GM21528 (cell line): ENCODE measurements at regions not wholly inside any gene's neighbourhood (a gene's known extent, or its start where the extent isn't known, plus 50 kb on each side); places are given as distances from the start of the nearest gene placed in this dataset.

Experiments
- ATAC-seq: cut with Tn5 transposase; IDR thresholded peaks from one replicate; pipeline ENCODE4 v1.9.1; 2021; ENCODE audit warnings: mild to moderate bottlenecking, moderate library complexity; ENCODE audit not compliant: unreplicated experiment, low FRiP score

DNA sequence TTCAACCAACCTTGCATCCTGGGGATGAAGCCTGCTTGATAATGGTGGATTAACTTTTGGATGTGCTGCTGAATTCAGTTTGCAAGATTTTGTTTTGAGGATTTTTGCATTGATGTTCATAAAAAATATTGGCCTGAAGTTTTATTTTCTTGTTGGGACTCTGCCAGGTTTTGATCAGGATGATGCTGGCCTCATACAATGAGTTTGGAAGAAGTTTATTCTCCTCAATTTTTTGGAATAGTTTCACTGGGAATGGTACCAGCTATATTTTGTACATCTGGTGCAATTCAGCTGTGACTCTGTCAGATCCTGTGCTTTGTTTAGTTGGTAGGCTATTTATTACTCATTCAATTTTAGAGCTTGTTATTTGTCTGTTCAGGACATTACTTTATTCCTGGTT lies 340.3 kb upstream of the TRAM1L1 start:
- no peak for ATAC-seq

DNA sequence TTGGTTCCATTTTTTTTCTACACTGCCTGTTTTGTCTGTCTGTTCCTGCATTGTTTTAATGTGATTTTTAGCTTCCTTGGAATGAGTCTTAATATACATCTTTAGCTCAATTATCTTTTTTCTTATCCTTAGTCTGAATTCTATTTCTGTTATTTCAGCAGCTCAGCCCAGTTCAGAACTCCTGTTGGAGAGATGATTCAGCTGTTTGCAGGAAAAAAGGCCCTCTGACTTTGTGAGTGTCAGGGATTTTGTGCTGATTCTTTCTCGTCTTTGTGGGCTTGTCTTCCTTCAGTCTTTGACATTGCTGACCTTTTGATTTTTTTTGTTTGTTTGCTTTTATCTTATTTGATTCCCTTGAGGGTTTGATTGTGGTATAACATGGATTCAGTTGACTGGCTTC lies 343.2 kb upstream of the TRAM1L1 start:
- ATAC-seq: no peak

DNA sequence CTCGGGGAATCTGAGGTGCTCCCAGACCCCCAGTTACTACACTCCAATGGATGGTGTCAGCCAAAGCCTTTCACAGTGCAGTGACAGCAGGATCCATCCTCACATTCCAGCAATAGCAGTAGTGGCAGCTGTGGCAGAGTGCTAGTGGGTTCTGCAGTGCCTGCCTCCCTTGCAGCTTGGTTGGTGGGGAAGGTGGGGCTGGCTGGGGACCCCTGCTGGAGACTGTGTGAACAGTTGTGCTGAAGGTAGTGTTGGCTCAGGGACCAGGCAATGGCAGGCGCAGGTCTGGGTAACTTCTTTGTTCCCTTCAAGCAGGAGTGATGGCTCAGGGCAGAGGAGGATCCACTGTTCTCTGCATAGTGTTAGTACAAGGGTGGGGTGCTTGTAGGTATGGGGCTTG lies 343.7 kb upstream of the TRAM1L1 start:
- ATAC-seq: no peak

DNA sequence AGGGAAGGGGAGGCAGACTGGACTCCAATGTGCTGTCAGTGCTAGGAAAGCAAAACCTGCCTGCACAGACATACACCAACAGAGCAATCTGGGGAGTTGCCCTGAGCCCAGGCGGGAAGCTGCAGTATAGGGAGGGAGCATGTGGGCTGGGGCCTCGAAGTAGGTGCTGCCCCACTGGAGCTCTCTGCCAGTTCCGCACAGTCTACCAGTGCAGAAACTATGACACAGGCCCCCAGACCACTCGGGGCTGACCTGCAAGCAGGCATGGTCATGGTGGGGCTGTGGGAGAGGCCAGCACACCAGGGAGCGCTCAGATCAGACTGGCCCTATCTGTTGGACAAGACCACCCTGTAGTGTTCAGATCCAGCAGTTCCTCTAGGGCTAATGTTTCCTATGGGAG lies 344.1 kb upstream of the TRAM1L1 start:
- ATAC-seq: no peak

DNA sequence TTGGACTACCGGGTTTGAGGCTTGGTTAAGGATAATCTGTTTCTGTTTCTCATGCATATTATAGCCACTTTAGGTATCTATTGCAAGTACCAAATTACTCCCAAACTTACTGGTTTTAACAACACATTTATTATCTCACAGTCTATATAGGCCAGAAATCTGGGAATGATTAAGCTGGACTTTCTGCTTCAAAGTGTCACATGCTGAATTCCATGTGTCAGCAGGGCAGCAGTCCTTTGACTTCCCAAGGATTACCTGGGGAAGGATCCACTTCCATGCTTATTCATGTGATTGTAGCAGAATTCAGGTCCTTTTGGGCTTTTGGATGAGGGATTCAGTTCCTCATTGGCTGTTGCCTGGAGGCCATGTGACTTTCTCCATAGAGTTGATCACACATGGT lies 349.0 kb upstream of the TRAM1L1 start:
- ATAC-seq: no peak

DNA sequence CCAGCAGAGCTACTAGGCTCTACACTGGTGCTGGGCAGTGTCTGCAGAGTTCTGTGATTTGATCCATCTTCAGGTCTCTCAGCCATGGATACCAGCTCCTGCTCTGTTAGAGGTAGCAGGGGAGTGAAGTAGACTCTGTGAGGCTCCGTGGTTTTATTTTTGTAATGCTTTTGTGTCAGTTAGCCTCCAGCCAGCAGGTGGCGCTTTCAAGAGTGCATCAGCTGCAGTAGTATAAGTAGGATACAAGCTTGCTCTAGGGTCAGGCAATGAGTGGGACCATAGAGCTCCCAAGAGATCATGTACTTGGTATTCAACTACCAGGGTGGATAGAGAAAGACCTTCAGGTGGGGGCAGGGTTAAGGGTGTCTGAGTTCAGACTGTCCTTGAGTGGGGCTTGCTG lies 362.5 kb upstream of the TRAM1L1 start:
- no peak for ATAC-seq

DNA sequence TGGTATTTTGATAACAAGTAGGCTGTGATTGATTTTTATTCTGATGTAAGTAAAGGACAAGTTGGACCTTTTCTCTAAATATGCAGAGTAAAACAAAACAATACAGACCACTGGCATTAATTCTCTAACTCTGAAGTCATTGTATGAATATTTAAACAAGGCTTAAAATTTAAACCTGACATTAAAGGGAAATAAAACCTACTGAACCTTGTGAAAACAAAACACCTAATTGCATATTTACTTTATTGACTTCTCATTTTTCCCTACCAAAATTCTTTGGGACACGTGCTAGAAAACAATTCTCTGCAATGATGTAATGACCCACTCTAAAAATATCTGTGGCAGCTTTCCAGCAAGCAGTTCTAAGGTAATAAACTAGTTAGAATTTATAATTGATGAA lies 369.7 kb upstream of the TRAM1L1 start:
- no peak for ATAC-seq

DNA sequence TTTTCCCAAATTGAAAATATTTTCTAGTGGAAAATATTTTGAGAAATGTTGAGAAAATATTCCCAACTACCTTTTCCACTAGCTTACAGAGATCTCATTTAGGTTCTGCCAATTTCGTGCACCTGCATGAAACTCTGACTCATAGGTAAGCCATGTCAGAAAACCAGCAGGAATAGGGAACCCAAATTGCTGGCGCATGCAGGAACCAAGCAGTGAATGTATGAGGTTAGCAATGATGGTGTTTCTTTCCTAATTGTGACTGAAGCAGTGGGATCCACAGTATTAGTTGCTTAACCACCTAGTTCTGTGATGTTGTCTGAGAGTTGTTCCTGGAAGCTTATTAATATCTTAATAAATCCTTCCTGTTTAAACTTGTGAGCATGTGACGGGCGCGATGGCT lies 381.0 kb upstream of the TRAM1L1 start:
- ATAC-seq: no peak

DNA sequence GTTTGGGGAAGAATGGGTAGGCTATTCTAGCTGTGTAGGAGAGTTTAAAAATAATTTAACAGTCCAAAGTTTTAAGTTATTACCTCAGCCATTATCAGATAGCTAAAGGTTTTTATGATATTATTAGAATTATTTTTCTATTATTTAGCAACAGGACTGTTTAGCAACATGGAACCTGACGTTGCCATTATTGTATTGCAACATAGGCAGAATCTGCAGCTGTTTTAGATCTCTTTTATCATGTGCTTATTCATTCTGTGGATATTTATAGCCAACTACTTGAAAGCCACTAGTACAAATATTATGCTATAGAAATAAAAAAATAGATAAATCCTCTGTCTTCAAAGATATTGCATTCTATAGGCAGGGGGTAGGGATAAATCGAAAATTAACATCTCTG lies 382.0 kb upstream of the TRAM1L1 start:
- ATAC-seq: no peak

DNA sequence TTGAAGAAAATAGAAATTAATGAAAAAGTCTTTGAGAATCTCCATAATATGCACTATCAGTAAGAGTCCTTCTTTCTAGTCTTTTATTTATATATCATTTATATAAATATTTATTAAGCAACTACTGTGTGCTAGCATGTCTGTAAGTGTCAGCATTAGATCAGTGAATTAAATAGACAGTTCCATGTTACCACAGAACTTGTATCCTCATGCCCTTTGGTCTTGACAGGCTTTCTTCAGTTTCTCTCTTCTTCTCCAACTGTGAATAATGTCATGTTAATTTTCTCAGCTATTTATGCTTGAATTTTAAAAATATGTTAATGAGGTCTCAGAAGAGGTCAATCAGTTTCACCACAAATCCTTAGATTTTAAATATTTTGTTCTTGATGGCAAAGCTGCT lies 389.6 kb upstream of the TRAM1L1 start:
- no peak for ATAC-seq

DNA sequence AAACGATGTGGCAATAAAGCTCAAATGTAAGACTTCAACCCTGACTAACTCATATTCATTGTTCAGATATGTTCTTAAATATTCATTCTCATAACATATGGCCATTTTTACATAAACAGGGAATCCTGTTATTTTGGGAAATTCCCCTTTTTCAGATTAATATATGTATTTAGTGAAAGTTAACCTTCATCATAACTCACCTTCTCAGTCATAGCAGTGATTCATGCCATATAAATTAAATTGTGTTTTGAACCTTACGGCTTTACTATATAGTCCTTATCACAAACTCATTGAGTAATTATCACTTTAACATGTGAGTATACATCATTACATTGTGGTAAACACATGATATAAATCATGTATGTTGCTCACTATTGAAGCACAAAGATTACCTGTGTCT lies 392.5 kb upstream of the TRAM1L1 start:
- no peak for ATAC-seq

DNA sequence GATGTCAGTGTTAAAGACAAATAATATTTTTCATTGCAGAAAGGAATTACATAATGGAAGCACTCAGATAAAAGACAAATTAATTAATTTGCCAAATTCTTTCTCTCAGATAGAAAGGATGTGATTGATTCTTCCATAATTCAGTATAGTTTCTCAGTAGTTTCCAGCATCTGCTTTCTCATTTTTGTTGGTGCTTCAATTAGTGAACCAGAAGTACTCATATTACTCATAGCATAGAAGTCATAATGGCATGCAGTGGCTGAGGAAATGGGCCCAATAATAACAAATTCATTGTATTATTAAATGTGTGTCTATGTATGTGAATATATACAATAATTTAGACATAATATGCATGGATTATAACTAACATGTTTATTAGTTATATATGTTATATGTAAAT lies 393.3 kb upstream of the TRAM1L1 start:
- no peak for ATAC-seq

DNA sequence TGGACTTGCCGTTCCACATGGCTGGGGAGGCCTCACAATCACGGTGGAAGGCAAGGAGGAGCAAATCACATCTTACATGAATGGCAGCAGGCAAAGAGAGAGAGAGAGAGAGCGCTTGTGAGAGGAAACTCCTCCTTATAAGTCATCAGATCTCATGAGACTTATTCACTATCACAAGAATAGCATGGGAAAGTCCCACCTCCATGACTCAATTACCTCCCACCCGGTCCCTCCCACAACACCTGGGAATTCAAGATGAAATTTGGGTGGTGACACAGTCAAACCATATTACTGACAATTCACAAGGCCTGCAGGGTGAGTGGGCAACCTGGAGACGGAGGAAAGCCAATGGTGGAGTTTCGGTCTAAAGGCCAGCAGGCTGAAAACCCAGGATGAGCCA lies 394.3 kb upstream of the TRAM1L1 start:
- no peak for ATAC-seq

DNA sequence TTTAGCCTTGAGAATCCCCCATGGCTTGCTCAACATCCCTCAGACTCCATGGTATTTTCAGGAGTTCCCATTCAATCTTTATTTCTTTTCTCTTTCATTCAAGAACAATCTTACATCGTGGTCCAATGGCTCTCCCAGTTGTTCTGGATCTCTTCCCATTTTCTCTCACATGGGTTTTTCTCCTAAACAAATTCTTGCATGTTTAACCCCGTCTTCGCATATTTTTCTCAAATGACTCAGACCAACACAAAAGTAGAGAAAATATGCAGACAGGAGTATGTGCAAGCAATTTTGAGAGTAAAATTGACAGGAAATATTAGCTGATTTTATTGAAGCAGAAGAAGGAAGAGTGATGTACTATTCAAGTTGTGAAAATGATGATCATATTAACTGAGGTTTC lies 396.4 kb upstream of the TRAM1L1 start:
- no peak for ATAC-seq

DNA sequence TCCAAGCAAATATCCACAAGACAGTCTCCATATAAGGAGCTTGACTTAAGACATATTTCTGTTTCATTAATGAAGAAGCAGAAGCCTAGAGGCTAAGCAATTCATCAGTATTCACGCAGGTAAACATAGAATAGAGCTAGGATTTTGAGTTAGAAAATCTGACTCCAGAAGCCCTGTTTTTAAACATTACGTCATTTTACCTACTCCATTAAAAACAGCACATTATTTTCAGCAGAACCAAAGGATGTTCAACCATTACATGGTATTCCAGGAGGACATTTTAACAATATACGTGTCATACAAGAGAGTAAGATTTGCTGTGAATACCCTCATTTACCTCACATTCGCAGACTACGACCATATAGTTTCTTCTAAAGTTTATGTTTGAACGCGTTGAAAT lies 403.3 kb upstream of the TRAM1L1 start:
- no peak for ATAC-seq

DNA sequence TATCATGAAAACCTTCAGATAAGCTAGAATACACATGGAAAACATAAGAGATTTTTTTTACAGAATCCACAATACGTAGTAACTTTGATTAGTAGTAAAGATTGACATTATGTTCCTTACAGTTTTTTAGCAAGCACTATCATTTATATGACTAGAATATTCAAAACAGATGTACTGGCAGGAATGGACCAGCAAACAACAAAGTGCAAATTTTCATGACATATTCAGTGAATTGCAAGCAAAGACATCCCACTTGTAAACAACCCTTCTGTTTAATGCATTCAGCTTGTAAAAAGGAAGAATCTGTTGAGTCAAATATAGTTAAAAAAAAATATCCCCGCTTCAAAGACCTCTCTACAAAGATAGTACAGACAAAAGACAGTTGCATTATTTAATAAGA lies 403.7 kb upstream of the TRAM1L1 start:
- no peak for ATAC-seq

DNA sequence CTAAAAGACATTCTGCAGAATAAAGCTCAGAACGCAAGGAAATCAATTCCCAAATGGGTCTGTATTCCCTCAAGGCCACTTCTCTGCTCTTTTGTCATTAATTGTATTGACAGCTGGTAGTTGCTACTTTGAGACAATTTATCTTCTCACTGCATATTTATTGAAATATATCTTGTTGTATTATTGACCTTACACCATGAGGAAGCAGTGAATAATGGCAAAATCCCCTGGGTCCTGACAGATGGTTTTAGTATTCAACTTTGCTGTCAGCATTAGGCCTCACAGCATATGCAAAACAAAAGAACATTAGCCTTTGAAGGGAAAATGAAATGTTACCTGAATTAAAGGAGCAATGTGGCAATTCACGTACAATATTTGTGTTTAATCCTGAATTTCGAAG lies 406.1 kb upstream of the TRAM1L1 start:
- ATAC-seq: no peak

DNA sequence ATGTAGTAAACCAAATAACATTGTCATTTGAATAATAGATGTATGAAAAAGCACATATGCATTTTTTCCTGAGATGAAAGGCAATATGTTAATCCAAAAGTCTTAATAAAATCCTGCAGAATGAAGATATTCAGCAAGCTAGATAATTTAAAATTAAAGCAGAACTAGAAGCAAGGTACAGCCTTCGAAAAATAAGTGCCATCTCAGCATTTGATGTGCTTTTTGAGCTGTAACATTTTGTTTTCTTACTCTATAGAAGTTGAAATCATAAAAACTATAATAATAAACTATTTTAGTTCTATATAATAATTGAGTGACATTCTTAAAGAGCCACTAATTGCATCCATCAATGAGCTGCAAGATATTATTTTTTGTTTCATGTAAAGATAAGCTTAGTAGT lies 410.4 kb upstream of the TRAM1L1 start:
- no peak for ATAC-seq

DNA sequence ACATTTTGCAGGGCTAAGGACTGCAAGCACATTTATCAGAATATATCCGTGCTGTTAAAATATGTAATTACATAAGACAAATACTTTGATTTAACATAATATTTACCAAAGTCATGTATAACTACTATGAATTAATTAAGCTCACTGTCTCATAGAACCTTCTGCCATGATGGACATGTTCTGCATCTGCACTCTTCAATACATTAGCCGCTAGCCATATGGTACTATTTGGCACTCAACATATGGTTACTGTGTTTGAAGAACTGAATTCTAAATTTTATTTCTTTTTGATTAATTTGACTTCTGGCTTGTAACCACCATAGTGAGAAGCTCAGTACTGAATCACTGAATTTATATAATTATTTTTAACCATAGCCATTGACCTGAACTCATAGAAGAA lies 427.0 kb upstream of the TRAM1L1 start:
- ATAC-seq: no peak

DNA sequence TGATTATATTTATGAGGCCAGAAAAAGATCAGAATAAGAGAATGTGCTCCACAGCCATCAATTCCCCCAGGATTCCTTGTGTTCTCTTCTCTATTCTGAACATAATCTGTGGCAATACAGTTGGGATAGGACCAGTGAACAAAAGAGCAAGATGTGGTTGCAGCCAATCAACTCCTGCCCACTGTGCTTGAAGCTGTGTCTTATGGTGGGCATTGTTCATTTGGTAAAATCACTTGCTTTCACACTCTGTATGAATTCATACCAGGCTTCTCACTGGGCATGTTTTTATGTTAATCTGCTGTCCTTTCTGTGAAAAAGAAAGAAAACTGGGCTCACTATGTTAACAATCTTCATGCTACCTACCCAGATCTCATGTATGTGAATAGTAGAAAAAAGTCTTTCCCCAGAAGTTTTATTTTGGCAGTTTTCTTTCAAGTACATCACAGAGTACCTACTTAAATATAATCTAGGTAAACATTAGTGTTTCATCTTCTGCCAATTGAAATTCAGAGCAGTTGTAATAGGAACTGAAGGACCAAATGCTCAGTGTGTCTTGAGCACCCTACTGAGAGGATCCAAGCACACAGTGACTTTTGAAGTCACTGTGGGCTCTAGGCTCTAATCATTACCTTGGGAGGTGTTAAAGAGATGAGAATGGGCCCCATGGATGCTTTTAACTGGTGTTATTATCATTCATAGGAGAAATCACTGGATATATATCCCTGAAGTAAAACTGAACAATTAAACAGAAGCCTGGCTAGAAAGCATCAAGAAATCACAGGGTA lies 429.2 kb upstream of the TRAM1L1 start:
- no peak for ATAC-seq

DNA sequence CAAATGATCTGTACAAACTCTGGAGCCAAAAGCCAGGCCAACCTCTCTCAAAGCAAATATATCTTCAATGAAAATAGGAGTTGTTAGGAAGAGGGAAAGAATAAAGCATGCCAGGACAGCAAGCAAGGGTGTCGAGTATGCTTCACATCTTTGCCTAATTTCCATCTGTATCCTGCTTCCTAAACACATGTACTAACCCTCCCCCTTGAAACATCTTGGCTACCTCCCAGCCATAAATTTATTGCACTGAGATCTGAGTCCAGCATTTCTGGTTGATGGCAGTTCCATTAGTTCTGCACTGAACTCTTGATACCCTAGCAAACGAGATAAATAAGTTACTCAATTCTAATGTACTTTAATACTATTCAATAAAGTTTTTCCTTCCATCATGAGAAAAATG lies 430.5 kb upstream of the TRAM1L1 start:
- no peak for ATAC-seq

DNA sequence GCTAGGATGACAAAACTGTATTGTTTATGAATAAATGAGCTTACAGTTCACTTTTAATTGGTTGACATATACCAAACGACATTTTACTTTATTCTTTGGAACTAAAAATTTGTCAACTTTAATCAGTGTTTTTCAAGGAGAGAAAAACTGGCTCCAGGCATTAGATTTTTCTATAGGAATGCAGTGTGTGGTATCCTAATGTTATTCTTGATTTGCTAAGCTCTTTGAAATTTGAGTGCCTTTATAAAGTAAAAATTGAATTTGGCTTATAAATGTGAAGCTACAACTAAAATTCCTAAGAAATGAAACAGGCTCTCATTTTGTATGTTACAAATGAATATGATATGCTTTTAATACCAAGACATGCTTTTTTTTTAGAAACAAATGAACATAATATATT lies 442.2 kb upstream of the TRAM1L1 start:
- ATAC-seq: no peak

DNA sequence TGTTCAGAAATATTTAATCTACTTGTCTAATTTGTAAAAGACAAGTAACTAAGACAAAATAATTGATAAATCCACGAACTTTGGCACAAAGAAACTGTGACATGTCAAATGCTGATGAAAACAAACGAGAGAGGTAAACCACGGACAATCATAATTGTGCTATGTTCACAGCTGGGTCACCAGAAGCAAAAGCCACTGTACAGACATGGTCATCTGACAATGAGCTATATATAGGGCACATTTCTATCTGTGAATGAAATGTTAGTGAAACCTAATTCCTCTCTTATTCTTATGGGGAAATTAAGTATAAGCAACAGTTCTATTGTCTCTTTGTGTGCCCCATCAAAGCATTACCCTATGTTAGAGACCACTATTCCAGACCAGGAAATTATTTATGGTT lies 444.0 kb upstream of the TRAM1L1 start:
- ATAC-seq: no peak
